ENCODE measurements at regions not wholly inside any gene's neighbourhood (a gene's known extent, or its start where the extent isn't known, plus 50 kb on each side); places are given as distances from the start of the nearest gene placed in this dataset.

DNA sequence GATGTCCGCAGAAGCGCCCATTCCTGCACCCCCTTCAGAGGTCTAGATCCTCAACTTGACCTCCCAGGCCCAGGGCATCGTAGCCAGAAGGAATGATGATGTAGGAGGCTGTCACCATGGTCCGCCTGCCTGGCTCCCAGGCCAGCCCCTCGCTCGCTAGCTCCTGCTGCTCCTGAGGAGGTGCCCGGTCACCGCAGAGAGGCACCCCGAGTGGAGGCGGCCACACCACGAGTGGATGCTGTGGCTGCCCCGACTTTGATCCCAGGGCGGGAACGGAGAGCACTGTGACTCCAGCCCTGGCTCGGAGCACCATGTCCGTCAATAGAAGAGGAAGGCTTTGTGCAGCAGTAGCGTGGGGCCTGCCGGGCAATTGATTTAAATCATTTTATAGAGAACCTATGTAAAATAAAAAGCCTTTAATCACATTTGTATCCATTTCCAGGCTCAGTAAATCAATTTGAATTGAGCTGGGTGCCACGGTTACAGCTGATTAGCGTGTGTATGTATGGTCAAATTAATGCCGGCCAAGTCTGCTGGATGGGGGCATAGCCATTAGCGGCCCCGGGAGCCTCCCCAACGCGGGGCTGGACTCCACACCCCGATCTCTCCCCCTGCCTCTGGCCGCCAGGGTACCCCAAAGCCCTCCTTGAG lies 122.6 kb upstream of the GSE1 start:
- TF ChIP-seq ZNF354B (CRISPR knock-in tag; IDR thresholded peaks at IDR 0.05) = no peak
- no peak for TF ChIP-seq KMT2B (CRISPR knock-in tag; IDR thresholded peaks at IDR 0.05)
- no peak for TF ChIP-seq CTCF (CRISPR knock-in tag; IDR thresholded peaks at IDR 0.05)
- TF ChIP-seq, protein P1, sequence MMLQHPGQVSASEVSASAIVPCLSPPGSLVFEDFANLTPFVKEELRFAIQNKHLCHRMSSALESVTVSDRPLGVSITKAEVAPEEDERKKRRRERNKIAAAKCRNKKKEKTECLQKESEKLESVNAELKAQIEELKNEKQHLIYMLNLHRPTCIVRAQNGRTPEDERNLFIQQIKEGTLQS (CRISPR knock-in tag; IDR thresholded peaks at IDR 0.05) = no peak
- TF ChIP-seq ZNF512B (CRISPR knock-in tag; IDR thresholded peaks at IDR 0.05; ENCODE audit: borderline replicate concordance) = no peak
- TF ChIP-seq HMGXB4 (CRISPR knock-in tag; IDR thresholded peaks at IDR 0.05; ENCODE audit: borderline replicate concordance in 1 of 2, low read depth in 1 of 2) = no peak
- no peak for TF ChIP-seq ZNF335 (CRISPR knock-in tag; IDR thresholded peaks at IDR 0.05)
- no peak for TF ChIP-seq ZBTB20 (CRISPR knock-in tag; IDR thresholded peaks at IDR 0.05; ENCODE audit: borderline replicate concordance, low read depth)
- TF ChIP-seq DNMT1 (CRISPR knock-in tag; IDR thresholded peaks at IDR 0.05) = no peak
- TF ChIP-seq ZNF225 (CRISPR knock-in tag; IDR thresholded peaks at IDR 0.05) = peak; percentile 38; the same call in 1 of the 2 replicates
- no peak for TF ChIP-seq SETDB1 (CRISPR knock-in tag; IDR thresholded peaks at IDR 0.05; ENCODE audit: borderline replicate concordance)
